AG10803 (cell line): ENCODE measurements at regions not wholly inside any gene's neighbourhood (a gene's known extent, or its start where the extent isn't known, plus 50 kb on each side); places are given as distances from the start of the nearest gene placed in this dataset.

Source experiments
- DNase-seq: peaks from one replicate; pipeline ENCODE4 v3.0.0; 2010; ENCODE audit warnings: low read depth
- H3K4me3 ChIP-seq: 2 replicates; pipeline ENCODE4 v1.5.1; 2011; ENCODE audit warnings: mild to moderate bottlenecking, low read length, control low read depth
- CTCF ChIP-seq: conservative IDR thresholded peaks from 2 replicates; pipeline ENCODE4 v1.5.1; 2011; ENCODE audit warnings: mild to moderate bottlenecking, low read length, control low read depth, inconsistent platforms

GRCh38 chr7:68438016-68438415, 1160.3 kb upstream of the AUTS2 start:
- DNase-seq = no peak
- no peak for TF ChIP-seq CTCF
- H3K4me3 ChIP-seq = no peak overlapping the region

GRCh38 chr7:68438811-68439210, 1159.5 kb upstream of the AUTS2 start:
- H3K4me3 ChIP-seq = no peak overlapping the region
- no peak for DNase-seq
- no peak for TF ChIP-seq CTCF

DNA sequence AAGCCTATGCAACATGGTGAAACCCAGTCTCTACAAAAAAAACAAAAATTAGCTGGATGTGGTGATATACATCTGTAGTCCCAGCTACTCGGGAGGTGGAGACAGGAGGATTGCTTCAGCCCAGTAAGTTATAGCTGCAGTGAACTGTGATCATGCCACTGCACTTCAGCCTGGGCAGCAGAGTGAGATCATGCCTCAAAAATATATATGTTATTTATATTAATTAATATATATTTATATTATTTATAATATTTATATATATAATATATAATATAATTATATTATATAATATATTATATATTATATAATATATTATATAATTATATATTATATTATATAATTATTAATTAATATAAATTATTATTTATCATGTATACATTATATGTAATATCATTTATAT, 1158.4 kb upstream of the AUTS2 start:
- no peak for TF ChIP-seq CTCF
- no peak for DNase-seq

DNA sequence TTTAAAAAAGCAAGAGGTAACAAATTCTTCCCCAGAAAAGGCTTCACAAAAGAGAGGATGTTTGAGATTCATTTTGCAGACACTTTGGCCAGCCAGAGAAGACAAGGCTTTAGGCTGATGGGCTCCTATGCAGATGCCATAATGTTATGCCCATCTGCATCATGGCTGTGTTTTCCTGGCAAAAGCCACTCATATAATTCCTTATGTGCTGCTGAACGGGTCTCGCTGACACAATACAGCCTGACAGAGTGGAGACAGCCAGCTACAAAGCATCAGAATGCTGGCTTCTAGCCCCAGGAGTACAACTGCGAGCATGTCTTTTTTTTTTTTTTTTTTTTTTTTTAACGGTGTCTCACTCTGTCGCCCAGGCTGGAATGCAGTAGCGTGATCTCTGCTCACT, 1157.4 kb upstream of the AUTS2 start:
- TF ChIP-seq CTCF = no peak
- DNase-seq = no peak
- no peak overlapping the region for H3K4me3 ChIP-seq

More for the DNA sequence above, 1158.4 kb upstream of the AUTS2 start:
- H3K4me3 ChIP-seq = no peak overlapping the region

DNA sequence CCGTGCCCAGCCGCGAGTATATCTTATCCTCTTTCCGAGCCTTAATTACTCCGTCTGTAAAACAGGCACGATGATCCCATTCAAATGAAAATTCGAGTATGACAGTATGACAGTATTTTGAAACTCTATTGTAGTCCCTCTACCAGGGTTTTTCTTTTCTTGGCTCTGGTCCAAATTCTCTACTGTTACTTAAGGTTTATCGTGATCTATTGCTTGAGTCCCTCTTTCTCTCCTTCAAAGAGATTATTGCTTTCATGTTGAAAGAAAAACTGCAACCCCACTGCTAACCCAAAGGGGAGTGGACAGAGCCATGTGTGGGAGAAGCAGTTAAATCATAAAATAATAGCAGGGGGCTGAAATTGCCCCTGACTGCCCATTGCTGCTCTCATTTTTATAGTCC, 1156.6 kb upstream of the AUTS2 start:
- TF ChIP-seq CTCF = no peak
- H3K4me3 ChIP-seq = no peak overlapping the region
- DNase-seq = no peak

DNA sequence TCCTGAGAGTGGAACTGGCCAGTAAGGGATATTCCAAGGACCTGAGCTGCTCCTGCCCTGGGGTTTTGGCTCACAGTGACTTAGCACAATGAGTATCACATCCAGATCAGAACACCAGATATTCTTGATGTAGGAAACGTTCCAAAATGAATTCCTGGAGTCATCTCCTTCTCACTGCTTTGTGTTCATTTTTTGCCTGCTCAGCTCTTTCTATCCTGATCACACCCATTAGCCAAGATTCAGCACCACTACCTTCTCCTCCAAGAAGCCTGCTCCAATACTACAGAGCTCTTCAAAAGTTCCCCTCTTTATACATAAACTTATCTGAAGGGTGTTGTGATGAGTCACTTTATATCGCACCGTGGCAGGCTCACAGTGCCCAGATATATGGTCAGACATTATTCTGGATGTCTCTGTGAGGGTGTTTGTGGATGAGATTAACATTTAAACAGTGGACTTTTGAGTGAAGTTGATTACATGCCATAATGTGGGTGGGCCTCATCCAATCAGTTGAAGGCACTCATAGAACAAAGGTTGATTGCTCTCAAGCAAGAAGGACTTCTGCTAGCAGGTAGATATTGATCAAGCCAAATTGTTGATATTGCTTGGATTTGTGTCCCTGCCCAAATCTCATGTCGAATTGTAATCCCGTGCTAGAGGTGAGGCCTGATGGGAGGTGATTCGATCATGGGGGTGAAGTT, 1155.2 kb upstream of the AUTS2 start:
- no peak for DNase-seq
- no peak overlapping the region for H3K4me3 ChIP-seq

More for the DNA sequence above, 1155.2 kb upstream of the AUTS2 start:
- no peak for TF ChIP-seq CTCF
